ENCODE measurements at regions not wholly inside any gene's neighbourhood (a gene's known extent, or its start where the extent isn't known, plus 50 kb on each side); places are given as distances from the start of the nearest gene placed in this dataset.

GRCh38 chr5:3736466-3736865 is 140.8 kb downstream of the IRX1 start:
- H3K27me3 ChIP-seq (replicated peaks) = no peaks in the 10 kb centered on the region
- in situ Hi-C loops (cut with HindIII; ENCODE audit: low pct_ligation_motif_present, low sequenced_read_pairs) = no loop called here
- TF ChIP-seq CTCF (IDR thresholded peaks at IDR 0.05; ENCODE audit: low read depth, low read length, missing control alignments) = no peak

GRCh38 chr5:3736926-3737325 is 141.3 kb downstream of the IRX1 start:
- TF ChIP-seq CTCF (IDR thresholded peaks at IDR 0.05; ENCODE audit: low read depth, low read length, missing control alignments) = no peak
- in situ Hi-C loops (cut with HindIII; ENCODE audit: low pct_ligation_motif_present, low sequenced_read_pairs) = no loop called here
- H3K36me3 ChIP-seq (replicated peaks) = no peaks in the 10 kb centered on the region
- H3K27ac ChIP-seq = no peak overlapping the region
- no peak overlapping the region for H3K4me3 ChIP-seq (ENCODE audit: low read depth, low read length)
- no peaks in the 10 kb centered on the region for H3K27me3 ChIP-seq (replicated peaks)
- no peak for DNase-seq

More at GRCh38 chr5:3736466-3736865, 140.8 kb downstream of the IRX1 start:
- DNase-seq = no peak
- H3K27ac ChIP-seq = no peak overlapping the region
- H3K36me3 ChIP-seq (replicated peaks) = no peaks in the 10 kb centered on the region
- H3K4me3 ChIP-seq (ENCODE audit: low read depth, low read length) = no peak overlapping the region

GRCh38 chr5:3738919-3739318 is 143.3 kb downstream of the IRX1 start:
- Histone ChIP-seq H3K27me3 (replicated peaks) (no peaks in the 10 kb centered on the region), H3K4me3 (ENCODE audit: low read depth, low read length) (no peak overlapping the region), H3K36me3 (replicated peaks) (no peaks in the 10 kb centered on the region), H3K27ac (no peak overlapping the region)
- DNase-seq = no peak
- no peak for TF ChIP-seq CTCF (IDR thresholded peaks at IDR 0.05; ENCODE audit: low read depth, low read length, missing control alignments)
- in situ Hi-C loops (cut with HindIII; ENCODE audit: low pct_ligation_motif_present, low sequenced_read_pairs) = no loop called here

DNA sequence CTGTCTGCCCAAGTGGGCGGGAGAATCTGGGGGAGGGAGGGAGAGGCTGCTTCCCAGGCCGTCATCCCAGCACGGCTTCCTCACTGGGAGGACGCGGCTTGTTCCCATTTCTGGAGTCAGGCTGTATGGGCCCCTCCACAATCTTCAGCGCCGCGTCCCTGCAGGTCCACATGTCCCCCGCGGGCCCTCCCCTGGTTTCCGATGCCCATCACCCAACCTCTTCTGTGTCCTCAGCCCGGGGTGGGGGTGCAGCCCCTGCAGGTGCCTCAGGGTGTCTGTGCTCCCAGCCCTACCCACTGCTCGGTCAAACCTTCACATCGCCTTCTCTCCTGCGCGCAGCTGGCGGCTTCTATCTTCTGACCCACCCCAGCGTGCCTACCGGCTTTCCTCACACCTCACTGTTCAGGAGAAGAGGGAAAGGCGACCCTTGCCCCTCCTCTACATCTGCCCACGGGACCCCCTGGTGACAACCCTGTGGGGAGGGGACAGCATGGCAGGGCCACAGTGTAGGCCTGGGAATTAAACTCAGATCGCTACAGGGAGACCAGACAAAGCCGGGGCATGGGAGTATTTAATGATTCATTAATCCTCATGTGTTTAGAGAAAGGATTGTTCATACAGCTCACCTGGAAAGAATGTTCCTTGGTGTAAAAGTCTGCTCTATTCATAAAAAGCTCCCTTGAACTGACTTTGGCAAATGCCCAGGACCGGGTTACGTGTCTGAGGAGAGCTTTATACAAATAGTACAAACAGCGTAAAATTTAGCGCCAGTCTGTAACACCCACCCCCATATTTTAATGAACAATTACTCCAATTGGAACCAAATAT is 145.1 kb downstream of the IRX1 start:
- in situ Hi-C loops (cut with HindIII; ENCODE audit: low pct_ligation_motif_present, low sequenced_read_pairs) = no loop called here
- no peaks in the 10 kb centered on the region for H3K36me3 ChIP-seq (replicated peaks)
- no peaks in the 10 kb centered on the region for H3K27me3 ChIP-seq (replicated peaks)
- TF ChIP-seq CTCF (IDR thresholded peaks at IDR 0.05; ENCODE audit: low read depth, low read length, missing control alignments) = no peak
- H3K4me3 ChIP-seq (ENCODE audit: low read depth, low read length) = no peak overlapping the region
- H3K27ac ChIP-seq = no peak overlapping the region
- DNase-seq = no peak

GRCh38 chr5:3741374-3741770 is 145.7 kb downstream of the IRX1 start:
- H3K27ac ChIP-seq = no peak overlapping the region
- DNase-seq = no peak
- no peak for TF ChIP-seq CTCF (IDR thresholded peaks at IDR 0.05; ENCODE audit: low read depth, low read length, missing control alignments)

DNA sequence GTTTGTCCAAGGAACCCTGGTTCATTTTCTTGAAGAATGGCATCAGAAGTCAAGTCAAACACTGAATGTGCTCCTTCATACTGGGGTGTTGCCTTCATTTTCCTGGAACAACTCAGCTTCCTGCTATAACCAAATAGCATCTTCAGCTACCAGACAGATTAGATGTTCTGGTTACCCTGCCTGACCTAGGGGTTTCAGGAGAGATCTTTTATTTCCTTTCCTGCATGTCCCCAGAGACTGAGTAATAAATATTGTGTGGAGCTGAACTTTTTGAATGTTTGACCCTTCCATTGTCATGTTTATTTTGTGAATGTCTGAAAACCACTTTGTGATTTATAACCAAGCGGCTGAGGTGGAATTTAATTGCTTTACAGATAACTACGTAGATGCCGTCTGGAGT is 147.1 kb downstream of the IRX1 start:
- Histone ChIP-seq H3K36me3 (replicated peaks) (no peaks in the 10 kb centered on the region), H3K4me3 (ENCODE audit: low read depth, low read length) (no peak overlapping the region), H3K27me3 (replicated peaks) (no peaks in the 10 kb centered on the region), H3K27ac (no peak overlapping the region)
- no peak for TF ChIP-seq CTCF (IDR thresholded peaks at IDR 0.05; ENCODE audit: low read depth, low read length, missing control alignments)
- DNase-seq = no peak
- in situ Hi-C loops (cut with HindIII; ENCODE audit: low pct_ligation_motif_present, low sequenced_read_pairs) = no loop called here

More at GRCh38 chr5:3741374-3741770, 145.7 kb downstream of the IRX1 start:
- H3K27me3 ChIP-seq (replicated peaks) = no peaks in the 10 kb centered on the region
- H3K36me3 ChIP-seq (replicated peaks) = no peaks in the 10 kb centered on the region
- no peak overlapping the region for H3K4me3 ChIP-seq (ENCODE audit: low read depth, low read length)
- in situ Hi-C loops (cut with HindIII; ENCODE audit: low pct_ligation_motif_present, low sequenced_read_pairs) = no loop called here
